ENCODE measurements at regions not wholly inside any gene's neighbourhood (a gene's known extent, or its start where the extent isn't known, plus 50 kb on each side); places are given as distances from the start of the nearest gene placed in this dataset.

DNA sequence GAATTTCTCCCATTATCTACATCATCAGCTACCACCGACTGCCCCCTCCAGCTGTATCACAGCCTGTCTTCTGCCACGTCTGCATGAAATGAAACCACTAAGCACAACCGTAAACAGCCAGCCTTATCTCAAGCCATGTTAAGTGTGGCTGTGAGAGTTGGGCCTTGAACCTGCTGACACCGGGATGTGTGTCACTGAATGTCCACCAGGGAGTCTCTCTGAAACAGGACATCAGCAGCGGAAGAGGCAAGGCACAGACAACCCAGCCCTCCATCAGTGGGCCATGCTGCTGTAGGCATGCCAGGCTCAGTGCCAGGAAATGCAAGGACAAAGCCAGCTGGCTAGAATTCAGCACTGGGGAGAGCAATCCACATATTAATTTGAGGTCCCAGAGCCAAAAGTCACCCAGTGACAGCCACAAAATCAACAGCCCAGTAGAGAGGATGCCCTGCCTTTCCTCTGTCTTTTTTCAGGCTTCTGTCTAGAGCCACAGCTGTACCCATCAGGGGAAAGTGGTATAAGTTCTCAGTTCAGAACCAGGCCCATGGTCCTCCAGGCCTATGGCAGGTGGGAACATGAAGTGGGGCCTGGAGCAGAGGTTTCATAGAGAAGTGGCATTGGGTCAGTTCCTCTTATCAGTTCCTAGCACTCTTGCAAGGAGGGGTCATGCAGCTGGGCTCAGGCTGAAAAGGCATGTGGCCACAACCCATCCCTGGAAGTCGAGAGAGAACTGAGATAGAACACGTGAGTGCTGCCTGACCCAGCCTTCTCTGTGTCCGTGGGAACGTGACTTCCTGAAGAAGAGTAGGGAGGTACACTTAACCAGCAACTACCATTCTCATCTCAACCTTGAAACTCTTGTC lies 199.4 kb downstream of the ESM1 start:
- ChIA-PET POLR2A (ENCODE audit: unreplicated experiment) (no interaction called here), CTCF (no interaction called here)
- Histone ChIP-seq H3K4me3 (no peak overlapping the region), H3F3A (ENCODE audit: insufficient read depth, low read depth) (no peaks in the 10 kb centered on the region), H3K36me3 (ENCODE audit: low read depth) (no peaks in the 10 kb centered on the region), H2AFZ (no peak overlapping the region), H3K4me1 (replicated peaks; ENCODE audit: insufficient read depth) (no peaks in the 10 kb centered on the region; the same call in 1 of the 2 replicates), H3K9me3 (ENCODE audit: insufficient read depth, low read depth) (no peaks in the 10 kb centered on the region), H3K79me2 (ENCODE audit: low read depth) (no peaks in the 10 kb centered on the region), H3K9me2 (ENCODE audit: insufficient read depth) (no peaks in the 10 kb centered on the region), H3K27ac (no peak overlapping the region), H3K27me3 (ENCODE audit: insufficient read depth, low read depth) (no peaks in the 10 kb centered on the region), H3K4me2 (no peak overlapping the region), H4K20me1 (ENCODE audit: insufficient read depth) (no peaks in the 10 kb centered on the region)
- no peak for DNase-seq
- TF ChIP-seq, protein P1, sequence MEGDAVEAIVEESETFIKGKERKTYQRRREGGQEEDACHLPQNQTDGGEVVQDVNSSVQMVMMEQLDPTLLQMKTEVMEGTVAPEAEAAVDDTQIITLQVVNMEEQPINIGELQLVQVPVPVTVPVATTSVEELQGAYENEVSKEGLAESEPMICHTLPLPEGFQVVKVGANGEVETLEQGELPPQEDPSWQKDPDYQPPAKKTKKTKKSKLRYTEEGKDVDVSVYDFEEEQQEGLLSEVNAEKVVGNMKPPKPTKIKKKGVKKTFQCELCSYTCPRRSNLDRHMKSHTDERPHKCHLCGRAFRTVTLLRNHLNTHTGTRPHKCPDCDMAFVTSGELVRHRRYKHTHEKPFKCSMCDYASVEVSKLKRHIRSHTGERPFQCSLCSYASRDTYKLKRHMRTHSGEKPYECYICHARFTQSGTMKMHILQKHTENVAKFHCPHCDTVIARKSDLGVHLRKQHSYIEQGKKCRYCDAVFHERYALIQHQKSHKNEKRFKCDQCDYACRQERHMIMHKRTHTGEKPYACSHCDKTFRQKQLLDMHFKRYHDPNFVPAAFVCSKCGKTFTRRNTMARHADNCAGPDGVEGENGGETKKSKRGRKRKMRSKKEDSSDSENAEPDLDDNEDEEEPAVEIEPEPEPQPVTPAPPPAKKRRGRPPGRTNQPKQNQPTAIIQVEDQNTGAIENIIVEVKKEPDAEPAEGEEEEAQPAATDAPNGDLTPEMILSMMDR (conservative IDR thresholded peaks at IDR 0.05) = no peak
- TF ChIP-seq EZH2 (IDR thresholded peaks at IDR 0.05; ENCODE audit: low read depth) = no peak
- no TSS peak for BruUV-seq (replicated peaks)
- intact Hi-C loops (cut with micrococcal nuclease; ENCODE audit: unreplicated experiment) = no loop called here

DNA sequence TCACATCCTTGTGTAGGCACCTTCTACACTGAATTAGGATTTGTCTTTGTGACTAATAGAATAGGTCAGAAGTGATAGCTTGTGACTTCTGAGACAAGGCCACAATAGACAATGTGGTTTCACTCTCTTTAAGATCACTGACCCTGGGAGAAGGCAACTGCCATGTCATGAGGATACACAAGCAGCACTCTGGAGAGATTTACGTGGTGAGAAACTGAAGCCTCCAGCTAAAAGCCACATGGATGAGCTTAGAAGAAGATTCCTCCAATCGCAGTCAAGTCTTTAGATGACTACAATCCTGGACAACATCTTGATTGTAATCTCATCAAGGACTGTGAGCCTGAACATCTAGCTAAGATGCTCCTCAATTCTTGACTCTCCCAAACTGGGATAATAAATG lies 206.6 kb downstream of the ESM1 start:
- Histone ChIP-seq H3K27me3 (ENCODE audit: insufficient read depth, low read depth) (no peaks in the 10 kb centered on the region), H3K4me3 (no peak overlapping the region), H3K79me2 (ENCODE audit: low read depth) (no peaks in the 10 kb centered on the region), H3F3A (ENCODE audit: insufficient read depth, low read depth) (no peaks in the 10 kb centered on the region), H3K4me2 (no peak overlapping the region), H2AFZ (no peak overlapping the region), H3K4me1 (replicated peaks; ENCODE audit: insufficient read depth) (no peaks in the 10 kb centered on the region), H3K9me3 (ENCODE audit: insufficient read depth, low read depth) (no peaks in the 10 kb centered on the region; the same call in 1 of the 2 replicates), H4K20me1 (ENCODE audit: insufficient read depth) (no peaks in the 10 kb centered on the region), H3K27ac (no peak overlapping the region), H3K36me3 (ENCODE audit: low read depth) (no peaks in the 10 kb centered on the region), H3K9me2 (ENCODE audit: insufficient read depth) (no peaks in the 10 kb centered on the region)
- DNase-seq = no peak
- TF ChIP-seq, protein P1 (conservative IDR thresholded peaks at IDR 0.05) = no peak
- TF ChIP-seq EZH2 (IDR thresholded peaks at IDR 0.05; ENCODE audit: low read depth) = no peak
- POLR2A ChIA-PET (ENCODE audit: unreplicated experiment) = interaction anchor here (0.6 kb wide), 1 partner anchor 125 kb away, joined by 3 read pairs; no protein-coding TSS in a partner anchor
- CTCF ChIA-PET = no interaction called here
- intact Hi-C loops (cut with micrococcal nuclease; ENCODE audit: unreplicated experiment) = no loop called here
- BruUV-seq (replicated peaks) = no TSS peak

DNA sequence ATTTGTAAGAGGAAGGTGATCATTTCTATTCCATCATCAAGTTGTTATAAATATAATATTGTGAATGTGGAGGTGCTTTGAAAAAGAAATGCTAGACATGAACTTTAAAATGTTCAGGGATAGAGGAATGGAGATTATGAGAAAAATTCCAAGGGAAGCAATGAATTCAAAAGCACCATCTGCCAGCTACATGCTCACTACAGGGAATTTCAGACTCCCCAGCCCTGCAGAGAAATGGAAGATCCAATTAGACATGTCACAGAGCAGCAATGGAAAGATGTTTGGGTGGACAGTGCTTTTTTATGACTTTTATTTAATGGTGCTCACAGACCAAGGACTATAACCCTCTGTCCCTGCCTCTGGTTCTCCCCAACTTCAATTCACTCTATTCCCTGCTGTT lies 209.7 kb downstream of the ESM1 start:
- H3K4me2 ChIP-seq = no peak overlapping the region
- H3K27ac ChIP-seq = no peak overlapping the region
- TF ChIP-seq EZH2 (IDR thresholded peaks at IDR 0.05; ENCODE audit: low read depth) = no peak
- TF ChIP-seq, protein P1 (conservative IDR thresholded peaks at IDR 0.05) = no peak
- H3K36me3 ChIP-seq (ENCODE audit: low read depth) = no peaks in the 10 kb centered on the region
- H4K20me1 ChIP-seq (ENCODE audit: insufficient read depth) = no peaks in the 10 kb centered on the region
- H3K79me2 ChIP-seq (ENCODE audit: low read depth) = no peaks in the 10 kb centered on the region
- no peak overlapping the region for H2AFZ ChIP-seq
- POLR2A ChIA-PET (ENCODE audit: unreplicated experiment) = no interaction called here
- CTCF ChIA-PET = no interaction called here
- intact Hi-C loops (cut with micrococcal nuclease; ENCODE audit: unreplicated experiment) = no loop called here
- no peaks in the 10 kb centered on the region for H3K27me3 ChIP-seq (ENCODE audit: insufficient read depth, low read depth)
- no peaks in the 10 kb centered on the region for H3K9me2 ChIP-seq (ENCODE audit: insufficient read depth)
- H3K4me3 ChIP-seq = no peak overlapping the region
- no peak for DNase-seq
- H3K4me1 ChIP-seq (replicated peaks; ENCODE audit: insufficient read depth) = no peaks in the 10 kb centered on the region
- no peaks in the 10 kb centered on the region; the same call in 1 of the 2 replicates for H3K9me3 ChIP-seq (ENCODE audit: insufficient read depth, low read depth)
- BruUV-seq (replicated peaks) = no TSS peak
- no peaks in the 10 kb centered on the region for H3F3A ChIP-seq (ENCODE audit: insufficient read depth, low read depth)

Measured in PC-9 (cell line).